ENCODE measurements at regions not wholly inside any gene's neighbourhood (a gene's known extent, or its start where the extent isn't known, plus 50 kb on each side); places are given as distances from the start of the nearest gene placed in this dataset.

DNA sequence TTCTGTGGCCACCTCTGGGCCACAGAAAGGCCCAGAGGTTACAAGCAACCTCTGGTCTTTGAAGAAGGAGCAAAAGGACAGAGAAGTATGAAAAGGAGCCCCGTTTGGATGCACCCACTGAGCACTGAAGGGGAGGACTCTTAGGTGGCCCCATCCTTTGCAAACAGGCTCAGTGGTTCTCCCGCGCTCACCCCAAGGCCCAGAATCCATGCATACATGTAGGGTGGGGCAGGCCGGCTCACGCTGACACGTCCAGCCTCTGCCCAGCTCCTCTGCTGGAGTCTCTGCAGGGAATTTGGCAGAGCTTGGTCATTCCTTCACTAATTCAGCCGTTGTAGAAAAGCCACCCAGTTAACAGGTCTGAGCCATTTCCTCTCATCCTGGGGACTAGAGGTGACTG, 61.3 kb upstream of the AJAP1 start:
- DNase-seq (no peak), ATAC-seq (no peak)
- Mint-ChIP-seq H3K4me1 (ENCODE audit: low read depth) (no peaks in the 10 kb centered on the region), H3K4me3 (no peak overlapping the region), H3K27me3 (ENCODE audit: low read depth) (no peaks in the 10 kb centered on the region), H3K9me3 (no peaks in the 10 kb centered on the region), H3K36me3 (ENCODE audit: insufficient read depth) (no peaks in the 10 kb centered on the region)

DNA sequence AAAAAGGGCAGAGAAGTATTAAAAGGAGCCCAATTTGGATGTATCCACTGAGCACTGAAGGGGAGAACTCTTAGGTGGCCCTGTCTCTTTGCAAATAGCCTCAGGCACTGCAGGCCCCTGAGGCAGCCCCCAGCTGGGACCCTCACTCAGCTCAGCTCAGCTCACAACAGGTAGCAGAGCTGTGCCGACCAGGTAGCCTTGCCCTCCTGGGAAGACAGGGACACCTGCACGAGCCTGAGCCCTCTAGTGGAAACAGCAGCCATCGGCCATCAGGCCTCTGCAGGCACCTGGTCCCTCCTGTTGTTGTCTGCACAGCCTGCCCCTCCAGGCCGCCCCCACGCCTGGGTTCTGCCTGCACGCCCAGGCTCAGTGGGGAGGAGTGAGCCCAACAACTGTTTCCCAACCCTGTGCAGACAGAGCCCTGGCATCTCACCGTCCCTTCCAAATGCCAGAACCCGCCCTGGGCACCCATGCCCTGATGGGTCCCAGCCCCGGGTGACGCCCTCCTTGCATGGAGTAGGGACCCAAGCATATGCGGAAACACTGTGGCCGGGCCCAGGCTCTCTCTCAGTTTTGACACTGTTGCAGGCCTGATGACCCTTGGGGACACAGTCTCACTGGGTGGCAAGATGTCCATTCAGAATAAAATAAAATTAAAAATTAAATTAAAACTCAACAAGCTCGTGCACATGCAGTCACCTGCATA, 60.0 kb upstream of the AJAP1 start:
- H3K27me3 Mint-ChIP-seq (ENCODE audit: low read depth) = peaks cover 4% of the 10 kb centered on the region
- H3K36me3 Mint-ChIP-seq (ENCODE audit: insufficient read depth) = no peaks in the 10 kb centered on the region
- no peaks in the 10 kb centered on the region for H3K9me3 Mint-ChIP-seq
- H3K4me1 Mint-ChIP-seq (ENCODE audit: low read depth) = no peaks in the 10 kb centered on the region
- H3K4me3 Mint-ChIP-seq = no peak overlapping the region
- ATAC-seq = no peak
- no peak for DNase-seq

- Mint-ChIP-seq H3K36me3 (ENCODE audit: insufficient read depth) (no peaks in the 10 kb centered on the region), H3K27me3 (ENCODE audit: low read depth) (peaks cover 4% of the 10 kb centered on the region), H3K4me1 (ENCODE audit: low read depth) (no peaks in the 10 kb centered on the region), H3K4me3 (no peak overlapping the region), H3K9me3 (no peaks in the 10 kb centered on the region)
- ATAC-seq (no peak), DNase-seq (no peak)
These were observed 58.8 kb upstream of the AJAP1 start for GRCh38 chr1:4595341-4596225.

DNA sequence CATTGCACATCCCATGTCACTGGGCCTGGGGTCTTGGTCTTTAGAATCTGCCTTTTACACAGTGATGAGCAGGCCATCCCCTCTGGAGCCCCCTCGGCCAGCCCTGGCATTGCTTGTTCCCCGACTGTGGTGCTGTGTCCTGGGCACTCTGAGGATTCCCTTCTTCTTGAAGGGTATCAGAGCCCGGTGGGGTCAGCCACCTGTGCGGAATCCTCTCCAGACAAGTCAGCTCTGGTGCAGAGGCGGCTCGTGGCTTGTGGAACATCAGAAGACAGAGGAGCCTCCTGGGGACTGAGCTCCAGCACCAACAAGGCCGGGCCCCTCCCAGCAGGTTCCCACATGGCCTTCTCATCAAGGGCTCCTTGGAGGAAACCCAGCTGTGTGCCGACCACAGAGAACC, 57.9 kb upstream of the AJAP1 start:
- DNase-seq (no peak), ATAC-seq (no peak)
- Mint-ChIP-seq H3K4me1 (ENCODE audit: low read depth) (no peaks in the 10 kb centered on the region), H3K9me3 (no peaks in the 10 kb centered on the region), H3K36me3 (ENCODE audit: insufficient read depth) (no peaks in the 10 kb centered on the region), H3K4me3 (no peak overlapping the region), H3K27me3 (ENCODE audit: low read depth) (peaks cover 7% of the 10 kb centered on the region)

DNA sequence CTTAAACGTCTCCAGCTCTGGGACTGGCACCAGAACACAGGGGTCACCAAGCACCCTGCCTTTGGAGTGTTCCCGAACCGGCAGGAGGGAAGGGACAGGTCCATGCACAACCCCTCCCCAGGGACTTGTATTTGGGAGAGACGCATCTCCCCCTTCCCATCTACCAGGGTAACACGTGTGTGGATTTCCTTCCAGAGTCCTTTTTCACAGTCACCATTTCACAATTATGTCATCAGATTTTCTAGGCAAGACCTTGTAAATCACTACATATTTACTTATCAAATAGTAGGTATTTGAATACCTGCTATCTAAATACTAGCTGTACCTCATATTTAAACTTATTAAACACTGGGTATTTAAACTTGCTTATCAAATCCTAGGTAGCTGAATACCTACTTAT, 57.4 kb upstream of the AJAP1 start:
- Mint-ChIP-seq H3K36me3 (ENCODE audit: insufficient read depth) (no peaks in the 10 kb centered on the region), H3K9me3 (no peaks in the 10 kb centered on the region), H3K4me3 (no peak overlapping the region), H3K27me3 (ENCODE audit: low read depth) (peaks cover 11% of the 10 kb centered on the region), H3K4me1 (ENCODE audit: low read depth) (no peaks in the 10 kb centered on the region)
- no peak for ATAC-seq
- no peak for DNase-seq

DNA sequence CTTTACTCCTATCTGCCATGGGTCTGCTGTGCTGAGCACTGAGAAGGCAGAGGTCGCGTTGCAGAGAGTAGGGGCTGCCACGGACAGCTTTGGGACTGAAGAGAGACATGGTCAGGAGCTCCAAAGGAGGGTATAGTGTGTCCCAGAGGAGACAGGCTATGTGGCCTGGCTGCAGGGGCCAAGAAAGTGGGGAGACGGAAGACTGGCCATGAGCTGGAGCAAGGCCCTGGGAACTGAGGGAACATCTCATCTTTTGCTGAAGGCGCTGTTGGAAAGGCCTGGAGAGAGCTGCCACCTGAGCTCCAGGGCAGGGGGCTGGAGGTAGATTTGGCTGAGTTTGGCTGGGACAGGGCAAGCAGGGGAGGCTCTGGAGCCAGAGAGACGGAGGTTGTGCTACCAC, 55.8 kb upstream of the AJAP1 start:
- no peak for DNase-seq
- Mint-ChIP-seq H3K36me3 (ENCODE audit: insufficient read depth) (no peaks in the 10 kb centered on the region), H3K9me3 (no peaks in the 10 kb centered on the region), H3K4me3 (no peak overlapping the region), H3K27me3 (ENCODE audit: low read depth) (peaks cover 21% of the 10 kb centered on the region), H3K4me1 (ENCODE audit: low read depth) (no peaks in the 10 kb centered on the region)
- no peak for ATAC-seq

DNA sequence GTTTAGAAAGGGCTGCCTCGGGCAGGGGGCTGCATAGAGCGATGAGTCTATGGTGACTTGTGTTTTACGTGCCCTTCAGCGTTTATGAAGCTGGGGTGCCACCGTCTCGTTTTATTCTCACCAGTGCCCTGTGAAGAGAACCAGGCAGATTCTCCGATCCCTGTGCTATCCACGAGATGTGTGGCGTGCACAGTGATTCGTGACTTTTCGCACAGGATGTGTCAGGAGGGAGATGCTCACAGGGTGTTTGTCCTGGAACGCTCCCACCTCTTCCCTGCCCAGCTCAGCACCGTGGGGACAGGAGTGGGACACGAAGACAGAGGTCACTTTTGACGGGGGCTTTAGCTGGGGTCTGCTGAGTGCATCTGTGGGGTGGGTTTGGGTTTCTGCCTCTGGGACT, 54.9 kb upstream of the AJAP1 start:
- Mint-ChIP-seq H3K36me3 (ENCODE audit: insufficient read depth) (no peaks in the 10 kb centered on the region), H3K9me3 (no peaks in the 10 kb centered on the region), H3K27me3 (ENCODE audit: low read depth) (peaks cover 23% of the 10 kb centered on the region), H3K4me1 (ENCODE audit: low read depth) (no peaks in the 10 kb centered on the region), H3K4me3 (no peak overlapping the region)
- DNase-seq (no peak), ATAC-seq (no peak)

- H3K36me3 Mint-ChIP-seq (ENCODE audit: insufficient read depth) = no peaks in the 10 kb centered on the region
These were observed 54.4 kb upstream of the AJAP1 start for GRCh38 chr1:4599951-4600481.

GRCh38 chr1:4600615-4601460, 53.6 kb upstream of the AJAP1 start:
- H3K27me3 Mint-ChIP-seq (ENCODE audit: low read depth) = peaks cover 28% of the 10 kb centered on the region
- no peak for DNase-seq
- H3K9me3 Mint-ChIP-seq = no peaks in the 10 kb centered on the region
- H3K4me1 Mint-ChIP-seq (ENCODE audit: low read depth) = no peaks in the 10 kb centered on the region
- no peak for ATAC-seq
- H3K4me3 Mint-ChIP-seq = no peak overlapping the region
- H3K36me3 Mint-ChIP-seq (ENCODE audit: insufficient read depth) = no peaks in the 10 kb centered on the region

More at GRCh38 chr1:4599951-4600481, 54.4 kb upstream of the AJAP1 start:
- DNase-seq (no peak), ATAC-seq (no peak)
- H3K4me3 Mint-ChIP-seq = no peak overlapping the region
- no peaks in the 10 kb centered on the region for H3K4me1 Mint-ChIP-seq (ENCODE audit: low read depth)
- H3K9me3 Mint-ChIP-seq = no peaks in the 10 kb centered on the region
- peaks cover 23% of the 10 kb centered on the region for H3K27me3 Mint-ChIP-seq (ENCODE audit: low read depth)

DNA sequence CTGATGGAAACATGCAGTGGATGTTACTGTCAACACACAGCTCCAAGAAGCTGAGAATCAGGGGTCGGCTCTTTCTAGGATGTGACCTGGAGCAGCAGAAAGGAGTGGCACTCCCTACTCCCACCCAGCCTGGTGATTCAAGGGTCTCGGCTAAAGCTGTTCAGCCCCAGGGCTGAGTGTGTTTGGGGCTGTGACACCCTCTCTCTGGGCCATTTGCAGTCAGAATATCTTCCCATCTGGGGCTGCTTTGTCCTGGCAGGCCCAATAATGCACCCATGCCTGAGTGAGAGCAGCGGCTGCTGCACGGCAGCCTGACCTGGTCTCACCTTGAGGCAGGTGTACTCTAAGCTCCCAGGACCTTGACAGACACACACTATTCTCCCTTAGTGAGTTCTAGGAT, 52.5 kb upstream of the AJAP1 start:
- H3K4me1 Mint-ChIP-seq (ENCODE audit: low read depth) = no peaks in the 10 kb centered on the region
- DNase-seq (no peak), ATAC-seq (no peak)
- no peak overlapping the region for H3K4me3 Mint-ChIP-seq
- no peaks in the 10 kb centered on the region for H3K9me3 Mint-ChIP-seq
- H3K36me3 Mint-ChIP-seq (ENCODE audit: insufficient read depth) = no peaks in the 10 kb centered on the region
- H3K27me3 Mint-ChIP-seq (ENCODE audit: low read depth) = peaks cover 36% of the 10 kb centered on the region

- Mint-ChIP-seq H3K27me3 (ENCODE audit: low read depth) (peaks cover 39% of the 10 kb centered on the region), H3K4me1 (ENCODE audit: low read depth) (no peaks in the 10 kb centered on the region), H3K9me3 (no peaks in the 10 kb centered on the region), H3K36me3 (ENCODE audit: insufficient read depth) (no peaks in the 10 kb centered on the region), H3K4me3 (no peak overlapping the region)
- DNase-seq = no peak
- ATAC-seq = no peak
These were observed 51.7 kb upstream of the AJAP1 start for GRCh38 chr1:4602462-4603294.

- Mint-ChIP-seq H3K27me3 (ENCODE audit: low read depth) (peaks cover 42% of the 10 kb centered on the region), H3K4me1 (ENCODE audit: low read depth) (no peaks in the 10 kb centered on the region), H3K36me3 (ENCODE audit: insufficient read depth) (no peaks in the 10 kb centered on the region), H3K9me3 (no peaks in the 10 kb centered on the region), H3K4me3 (no peak overlapping the region)
- ATAC-seq (no peak), DNase-seq (no peak)
These were observed 50.9 kb upstream of the AJAP1 start for GRCh38 chr1:4603295-4604110.
